A549 (cell line): ENCODE measurements at regions not wholly inside any gene's neighbourhood (a gene's known extent, or its start where the extent isn't known, plus 50 kb on each side); places are given as distances from the start of the nearest gene placed in this dataset.

Experiments
- CTCF ChIP-seq: fragments of >200 bp; sonication (Bioruptor Twin); formaldehyde crosslinking; IDR thresholded peaks from 3 replicates; pipeline ENCODE4 v1.5.1; 2016
- EP300 ChIP-seq, 2 experiments: fragments of >200 bp; sonication (Bioruptor Twin); formaldehyde crosslinking; IDR thresholded peaks; 2 replicates in 1 of 2; 3 replicates in 1 of 2; pipeline ENCODE4 v1.6.1; 2016 to 2017
- ESRRA ChIP-seq: fragments of 150-350 bp; IDR thresholded peaks from 2 replicates; pipeline ENCODE4 v1.6.1; 2014; ENCODE audit warnings: mild to moderate bottlenecking, low read length, borderline replicate concordance
- HDAC2 ChIP-seq: fragments of 200-600 bp; sonication (generic); IDR thresholded peaks from 2 replicates; pipeline ENCODE4 v1.6.1; 2016
- MYC ChIP-seq: IDR thresholded peaks from 2 replicates; pipeline ENCODE4 v1.6.1; 2012; ENCODE audit warnings: mild to moderate bottlenecking, inconsistent platforms, low read length, improper control_type of control experiment, borderline replicate concordance
- NFE2L2 ChIP-seq: fragments of 150-350 bp; conservative IDR thresholded peaks from 2 replicates; pipeline ENCODE4 v1.6.1; 2014; ENCODE audit warnings: low read length
- NPAS2 ChIP-seq: fragments of 250-450 bp; sonication (Bioruptor Pico); IDR thresholded peaks from 2 replicates; pipeline ENCODE4 v1.8.0; 2022; ENCODE audit warnings: mild to moderate bottlenecking, moderate library complexity, borderline replicate concordance
- POLR2A ChIP-seq: IDR thresholded peaks from 2 replicates; pipeline ENCODE4 v1.6.1; 2012; ENCODE audit warnings: mild to moderate bottlenecking, low read length
- RAD21 ChIP-seq, 2 experiments: fragments of >200 bp in 1 of 2; sonication (Bioruptor Twin) in 1 of 2; formaldehyde crosslinking in 1 of 2; IDR thresholded peaks in 1 of 2; conservative IDR thresholded peaks in 1 of 2; 2 replicates in 1 of 2; 3 replicates in 1 of 2; pipeline ENCODE4 v1.6.1; 2012 to 2018; ENCODE audit warnings: inconsistent platforms in 1 of 2
- RCOR1 ChIP-seq: fragments of 150-350 bp; IDR thresholded peaks from 2 replicates; pipeline ENCODE4 v1.6.1; 2014; ENCODE audit warnings: antibody characterized with exemption, low read length, low read depth
- RFX5 ChIP-seq: fragments of 450-650 bp; IDR thresholded peaks from 2 replicates; pipeline ENCODE4 v1.7.1; 2014; ENCODE audit warnings: antibody characterized with exemption, mild to moderate bottlenecking, moderate library complexity
- SREBF2 ChIP-seq: fragments of 450-650 bp; IDR thresholded peaks from 2 replicates; pipeline ENCODE4 v1.6.1; 2014; ENCODE audit warnings: mild to moderate bottlenecking, moderate library complexity
- TP53 ChIP-seq: fragments of 250-450 bp; sonication (Bioruptor Pico); IDR thresholded peaks from 2 replicates; pipeline ENCODE4 v1.5.0; 2021; ENCODE audit warnings: mild to moderate bottlenecking, moderate library complexity

GRCh38 chr1:59204001-59204400, 92.9 kb upstream of the FGGY start:
- no peak for TF ChIP-seq HDAC2
- no peak for TF ChIP-seq ESRRA
- TF ChIP-seq RFX5: no peak
- TF ChIP-seq TP53 (CRISPR knock-in tag): no peak
- TF ChIP-seq CTCF: no peak
- TF ChIP-seq POLR2A: no peak
- TF ChIP-seq MYC: no peak
- no peak for TF ChIP-seq RAD21 (conservative IDR thresholded peaks at IDR 0.05 in 1 of 2, IDR thresholded peaks at IDR 0.05 in 1 of 2)
- TF ChIP-seq RCOR1: no peak
- no peak for TF ChIP-seq EP300 (IDR thresholded peaks at IDR 0.05)
- no peak for TF ChIP-seq NPAS2 (CRISPR knock-in tag)
- TF ChIP-seq SREBF2: no peak
- no peak for TF ChIP-seq NFE2L2
